HFFc6 (cell line): ENCODE measurements at regions not wholly inside any gene's neighbourhood (a gene's known extent, or its start where the extent isn't known, plus 50 kb on each side); places are given as distances from the start of the nearest gene placed in this dataset.

Experiments
- DNase-seq: peaks from one replicate; pipeline ENCODE4 v3.0.0-alpha.2; 2018
- H3K27ac Mint-ChIP-seq: 2 replicates; pipeline ENCODE4 v1.8.0; 2020; ENCODE audit warnings: mild to moderate bottlenecking, mixed read lengths
- H3K27me3 Mint-ChIP-seq: 2 replicates; pipeline ENCODE4 v1.8.0; 2021; ENCODE audit warnings: mild to moderate bottlenecking, moderate library complexity, mixed read lengths; ENCODE audit not compliant: insufficient read depth
- H3K36me3 Mint-ChIP-seq: 2 replicates; pipeline ENCODE4 v1.8.0; 2021; ENCODE audit warnings: low read depth, mixed read lengths
- H3K4me1 Mint-ChIP-seq: 2 replicates; pipeline ENCODE4 v1.8.0; 2020; ENCODE audit warnings: low read depth, mixed read lengths
- H3K4me3 Mint-ChIP-seq: 2 replicates; pipeline ENCODE4 v1.8.0; 2020; ENCODE audit warnings: mild to moderate bottlenecking, moderate library complexity, mixed read lengths
- H3K9me3 Mint-ChIP-seq: 2 replicates; pipeline ENCODE4 v1.8.0; 2020; ENCODE audit warnings: mild to moderate bottlenecking, mixed read lengths
- TF ChIP-seq, protein P1 (sequence below): fragments of 200-600 bp; sonication (generic); IDR thresholded peaks from 2 replicates; pipeline ENCODE4 v1.5.0; 2021; ENCODE audit warnings: antibody characterized with exemption, mild to moderate bottlenecking

DNA sequence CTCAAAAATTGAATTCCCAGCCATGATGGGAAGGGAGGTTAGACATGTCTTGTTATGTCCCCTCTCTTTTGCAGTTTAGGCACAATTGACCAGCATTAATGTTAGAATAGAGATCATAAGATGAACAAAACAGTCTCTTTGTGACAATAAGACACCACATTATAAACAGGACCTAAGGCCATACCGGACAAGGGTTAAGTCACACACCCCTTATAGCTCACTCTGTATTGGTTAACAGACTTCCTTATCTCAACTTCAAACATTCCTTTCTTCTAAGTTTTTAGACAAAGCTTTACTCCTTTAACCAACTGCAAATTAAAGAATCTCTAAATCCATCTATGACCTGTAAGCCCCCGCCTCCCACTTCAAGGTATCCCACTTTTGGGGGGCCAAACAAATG, 81.1 kb upstream of the CPM start:
- Mint-ChIP-seq H3K4me3 (no peak overlapping the region), H3K4me1 (peaks cover 12% of the 10 kb centered on the region), H3K36me3 (0 out of 2 replicates have a peak, but pooled peaks cover 4% of the 10 kb centered on the region), H3K27ac (no peak overlapping the region), H3K27me3 (no peaks in the 10 kb centered on the region; the same call in 1 of the 2 replicates), H3K9me3 (no peaks in the 10 kb centered on the region)
- TF ChIP-seq, protein P1, sequence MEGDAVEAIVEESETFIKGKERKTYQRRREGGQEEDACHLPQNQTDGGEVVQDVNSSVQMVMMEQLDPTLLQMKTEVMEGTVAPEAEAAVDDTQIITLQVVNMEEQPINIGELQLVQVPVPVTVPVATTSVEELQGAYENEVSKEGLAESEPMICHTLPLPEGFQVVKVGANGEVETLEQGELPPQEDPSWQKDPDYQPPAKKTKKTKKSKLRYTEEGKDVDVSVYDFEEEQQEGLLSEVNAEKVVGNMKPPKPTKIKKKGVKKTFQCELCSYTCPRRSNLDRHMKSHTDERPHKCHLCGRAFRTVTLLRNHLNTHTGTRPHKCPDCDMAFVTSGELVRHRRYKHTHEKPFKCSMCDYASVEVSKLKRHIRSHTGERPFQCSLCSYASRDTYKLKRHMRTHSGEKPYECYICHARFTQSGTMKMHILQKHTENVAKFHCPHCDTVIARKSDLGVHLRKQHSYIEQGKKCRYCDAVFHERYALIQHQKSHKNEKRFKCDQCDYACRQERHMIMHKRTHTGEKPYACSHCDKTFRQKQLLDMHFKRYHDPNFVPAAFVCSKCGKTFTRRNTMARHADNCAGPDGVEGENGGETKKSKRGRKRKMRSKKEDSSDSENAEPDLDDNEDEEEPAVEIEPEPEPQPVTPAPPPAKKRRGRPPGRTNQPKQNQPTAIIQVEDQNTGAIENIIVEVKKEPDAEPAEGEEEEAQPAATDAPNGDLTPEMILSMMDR: no peak
- DNase-seq: no peak

DNA sequence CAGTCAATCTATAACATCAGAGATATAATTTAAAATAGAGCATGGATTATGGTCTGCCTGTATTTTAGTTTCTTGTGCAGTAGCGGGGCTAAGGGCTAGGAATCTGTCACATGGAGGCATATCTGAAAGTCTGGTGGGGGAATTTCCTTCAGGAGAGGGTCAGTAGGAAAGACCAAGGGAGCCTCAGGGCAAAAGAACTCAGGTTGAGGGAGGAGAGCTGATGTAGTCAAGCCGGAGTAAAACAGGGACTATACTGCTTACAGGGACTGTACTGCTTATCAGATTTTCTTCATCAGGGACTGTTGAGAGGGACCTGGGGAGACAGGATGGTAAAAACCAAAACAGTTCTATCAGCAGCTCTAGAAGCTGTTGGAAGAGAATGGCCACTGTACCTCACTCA, 82.0 kb upstream of the CPM start:
- TF ChIP-seq, protein P1: no peak
- Mint-ChIP-seq H3K4me3 (no peak overlapping the region), H3K36me3 (0 out of 2 replicates have a peak, but pooled peaks cover 4% of the 10 kb centered on the region), H3K27ac (no peak overlapping the region), H3K9me3 (no peaks in the 10 kb centered on the region), H3K4me1 (peaks cover 11% of the 10 kb centered on the region), H3K27me3 (no peaks in the 10 kb centered on the region; the same call in 1 of the 2 replicates)
- DNase-seq: no peak

DNA sequence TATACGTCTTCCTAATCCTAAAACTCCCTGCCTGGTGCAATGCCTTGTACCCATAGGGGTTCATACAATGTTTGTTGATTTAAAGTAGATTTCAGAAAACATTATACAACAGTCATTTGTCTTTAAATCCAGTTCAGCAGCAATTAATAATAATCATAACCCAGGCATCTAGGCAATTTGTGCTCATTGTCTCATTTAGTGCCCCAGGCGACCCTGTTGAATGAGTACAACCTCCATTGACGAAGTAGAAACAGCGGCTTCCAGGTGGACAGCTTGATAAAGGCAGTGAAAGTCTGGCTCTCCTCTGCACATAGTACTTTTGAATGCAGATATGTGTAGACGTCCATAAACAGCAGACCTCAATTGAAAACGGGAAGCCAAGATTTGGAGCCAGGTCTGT, 82.9 kb upstream of the CPM start:
- Mint-ChIP-seq H3K27me3 (no peaks in the 10 kb centered on the region; the same call in 1 of the 2 replicates), H3K4me1 (peaks cover 11% of the 10 kb centered on the region), H3K9me3 (no peaks in the 10 kb centered on the region), H3K27ac (no peak overlapping the region), H3K36me3 (0 out of 2 replicates have a peak, but pooled peaks cover 4% of the 10 kb centered on the region), H3K4me3 (no peak overlapping the region)
- TF ChIP-seq, protein P1: no peak
- no peak for DNase-seq

DNA sequence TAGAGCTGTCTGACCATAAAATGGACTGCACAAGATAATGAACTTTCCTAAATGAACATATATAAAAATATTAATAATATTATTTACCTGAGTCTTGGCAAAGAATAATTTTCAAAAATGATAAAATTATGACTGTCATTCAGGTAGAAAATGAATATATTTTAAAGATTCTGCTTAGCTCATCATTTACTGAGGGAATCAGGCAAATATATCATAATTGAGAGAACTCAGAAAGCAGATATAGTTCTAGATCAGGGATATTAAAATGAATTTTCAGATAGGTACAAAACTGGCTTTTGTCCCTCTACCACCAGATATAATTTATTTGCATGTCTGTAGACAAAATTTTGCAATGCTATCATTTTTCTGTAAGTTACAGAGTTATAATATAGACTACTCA, 86.1 kb upstream of the CPM start:
- Mint-ChIP-seq H3K4me1 (peaks cover 30% of the 10 kb centered on the region), H3K4me3 (no peak overlapping the region), H3K36me3 (no peaks in the 10 kb centered on the region), H3K27ac (no peak overlapping the region), H3K27me3 (no peaks in the 10 kb centered on the region; the same call in 1 of the 2 replicates), H3K9me3 (no peaks in the 10 kb centered on the region)
- DNase-seq: no peak
- TF ChIP-seq, protein P1: no peak

DNA sequence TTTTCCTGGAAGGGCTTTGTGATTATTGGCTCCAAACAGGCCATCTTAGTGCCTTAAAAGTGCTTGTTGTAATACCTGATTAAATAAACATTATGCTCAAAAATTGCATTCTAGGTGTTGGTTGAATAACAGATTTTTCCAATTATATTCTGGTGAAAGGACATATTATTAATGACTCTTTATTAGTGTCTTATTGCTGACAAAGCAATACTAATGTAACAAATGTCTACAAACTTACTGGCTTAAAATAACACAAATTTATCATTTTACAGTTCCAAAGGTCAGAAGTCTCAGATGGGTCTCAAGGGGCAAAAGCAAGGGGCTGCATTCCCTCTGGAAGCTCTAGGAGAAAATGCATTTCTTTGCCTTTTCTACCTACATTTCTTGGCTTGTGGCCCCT, 86.9 kb upstream of the CPM start:
- TF ChIP-seq, protein P1: no peak
- DNase-seq: no peak
- Mint-ChIP-seq H3K27ac (no peak overlapping the region), H3K27me3 (no peaks in the 10 kb centered on the region; the same call in 1 of the 2 replicates), H3K9me3 (no peaks in the 10 kb centered on the region), H3K4me1 (peaks cover 38% of the 10 kb centered on the region), H3K36me3 (no peaks in the 10 kb centered on the region), H3K4me3 (no peak overlapping the region)

DNA sequence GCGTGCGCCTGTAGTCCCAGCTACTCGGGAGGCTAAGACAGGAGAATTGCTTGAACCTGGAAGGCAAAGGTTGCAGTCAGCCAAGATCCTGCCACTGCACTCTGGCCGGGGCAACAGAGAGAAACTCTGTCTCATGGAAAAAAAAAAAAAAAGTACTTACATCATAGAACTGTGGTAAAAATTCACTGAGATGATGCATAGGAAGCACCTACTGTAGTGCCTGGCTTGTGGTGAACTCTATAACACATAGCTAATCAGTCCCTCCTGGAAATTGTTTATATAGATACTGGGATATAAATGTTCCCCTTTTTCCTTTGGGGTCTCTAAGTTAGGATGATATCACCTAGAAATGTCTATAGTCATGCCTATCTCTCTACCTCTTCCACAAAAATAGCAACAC, 89.7 kb upstream of the CPM start:
- H3K27me3 Mint-ChIP-seq: no peaks in the 10 kb centered on the region
- H3K27ac Mint-ChIP-seq: no peak overlapping the region
- H3K4me3 Mint-ChIP-seq: no peak overlapping the region
- H3K36me3 Mint-ChIP-seq: no peaks in the 10 kb centered on the region
- TF ChIP-seq, protein P1: no peak
- no peak for DNase-seq
- H3K9me3 Mint-ChIP-seq: no peaks in the 10 kb centered on the region; the same call in 1 of the 2 replicates
- H3K4me1 Mint-ChIP-seq: peaks cover 60% of the 10 kb centered on the region
